ENCODE measurements at regions not wholly inside any gene's neighbourhood (a gene's known extent, or its start where the extent isn't known, plus 50 kb on each side); places are given as distances from the start of the nearest gene placed in this dataset.
"Not testable (repeated sequence)": the region's sequence is repeated elsewhere in the genome, so short reads cannot be mapped to it uniquely, and the experiment has no call there.

- H3K27ac ChIP-seq; intact Hi-C loops (cut with DNase I; ENCODE audit: low total_unique reads); H3K4me3 ChIP-seq; H3K4me1 ChIP-seq; H3K36me3 ChIP-seq; H3K27me3 ChIP-seq; DNase-seq: not testable (repeated sequence)
- peaks cover 0 to 42% (median 40%) of the 10 kb centered on the region in 3 donors for H3K9me3 ChIP-seq
Measured at GRCh38 chr21:10381687-10382060, 139.7 kb upstream of the TPTE start.

- H3K27ac ChIP-seq; H3K4me1 ChIP-seq; H3K4me3 ChIP-seq; intact Hi-C loops (cut with DNase I; ENCODE audit: low total_unique reads); DNase-seq; H3K27me3 ChIP-seq; H3K36me3 ChIP-seq: not testable (repeated sequence)
- H3K9me3 ChIP-seq = peaks cover 0 to 46% (median 40%) of the 10 kb centered on the region in 3 donors
Measured at GRCh38 chr21:10382135-10382534, 139.2 kb upstream of the TPTE start.

GRCh38 chr21:10382580-10382979 lies 138.8 kb upstream of the TPTE start:
- H3K9me3 ChIP-seq = peaks cover 0 to 46% (median 40%) of the 10 kb centered on the region in 3 donors
- intact Hi-C loops (cut with DNase I; ENCODE audit: low total_unique reads); H3K27me3 ChIP-seq; H3K4me1 ChIP-seq; H3K27ac ChIP-seq; H3K4me3 ChIP-seq; H3K36me3 ChIP-seq: not testable (repeated sequence)
- peak in 1 of 2 donors; percentile 53 for DNase-seq

GRCh38 chr21:10383571-10383970 lies 137.8 kb upstream of the TPTE start:
- peak in 1 of 2 donors; percentile 65 for DNase-seq
- H3K36me3 ChIP-seq; intact Hi-C loops (cut with DNase I; ENCODE audit: low total_unique reads); H3K27ac ChIP-seq; H3K4me1 ChIP-seq; H3K27me3 ChIP-seq; H3K4me3 ChIP-seq: not testable (repeated sequence)
- peaks cover 0 to 46% (median 44%) of the 10 kb centered on the region in 3 donors for H3K9me3 ChIP-seq

- H3K4me3 ChIP-seq; H3K4me1 ChIP-seq; intact Hi-C loops (cut with DNase I; ENCODE audit: low total_unique reads); H3K27me3 ChIP-seq; H3K36me3 ChIP-seq; H3K27ac ChIP-seq: not testable (repeated sequence)
- peak in 1 of 2 donors; percentile 63 for DNase-seq
- H3K9me3 ChIP-seq = peaks cover 0 to 44% (median 41%) of the 10 kb centered on the region in 3 donors
Measured at GRCh38 chr21:10384304-10384861, 137.0 kb upstream of the TPTE start.

GRCh38 chr21:10385202-10385601 lies 136.2 kb upstream of the TPTE start:
- H3K9me3 ChIP-seq = peaks cover 0 to 48% (median 34%) of the 10 kb centered on the region in 3 donors
- H3K27me3 ChIP-seq; H3K36me3 ChIP-seq; H3K27ac ChIP-seq; H3K4me1 ChIP-seq; H3K4me3 ChIP-seq; intact Hi-C loops (cut with DNase I; ENCODE audit: low total_unique reads): not testable (repeated sequence)
- peak in 1 of 2 donors; percentile 65 for DNase-seq

- intact Hi-C loops (cut with DNase I; ENCODE audit: low total_unique reads); H3K4me1 ChIP-seq; H3K27ac ChIP-seq; H3K36me3 ChIP-seq; H3K27me3 ChIP-seq; H3K4me3 ChIP-seq: not testable (repeated sequence)
- DNase-seq = peak in 1 of 2 donors; percentile 64
- peaks cover 0 to 43% (median 29%) of the 10 kb centered on the region in 3 donors for H3K9me3 ChIP-seq
Measured at GRCh38 chr21:10385898-10386527, 135.4 kb upstream of the TPTE start.

GRCh38 chr21:10387692-10388450 lies 133.5 kb upstream of the TPTE start:
- H3K36me3 ChIP-seq; H3K27me3 ChIP-seq; H3K4me3 ChIP-seq; H3K27ac ChIP-seq; DNase-seq; H3K4me1 ChIP-seq; intact Hi-C loops (cut with DNase I; ENCODE audit: low total_unique reads): not testable (repeated sequence)
- peaks cover 0 to 45% (median 17%) of the 10 kb centered on the region in 3 donors for H3K9me3 ChIP-seq

- H3K27ac ChIP-seq; H3K27me3 ChIP-seq; H3K4me3 ChIP-seq; H3K36me3 ChIP-seq; H3K4me1 ChIP-seq; intact Hi-C loops (cut with DNase I; ENCODE audit: low total_unique reads): not testable (repeated sequence)
- DNase-seq = peak in 1 of 2 donors; percentile 50
- H3K9me3 ChIP-seq = peaks cover 0 to 41% (median 17%) of the 10 kb centered on the region in 3 donors
Measured at GRCh38 chr21:10388625-10389024, 132.8 kb upstream of the TPTE start.

- H3K9me3 ChIP-seq = peaks cover 0 to 22% (median 4%) of the 10 kb centered on the region in 3 donors
- intact Hi-C loops (cut with DNase I; ENCODE audit: low total_unique reads); H3K4me1 ChIP-seq; H3K27me3 ChIP-seq; DNase-seq; H3K27ac ChIP-seq; H3K4me3 ChIP-seq; H3K36me3 ChIP-seq: not testable (repeated sequence)
Measured at GRCh38 chr21:10392301-10392700, 129.1 kb upstream of the TPTE start.

- H3K27me3 ChIP-seq; H3K4me1 ChIP-seq; intact Hi-C loops (cut with DNase I; ENCODE audit: low total_unique reads); H3K9me3 ChIP-seq; DNase-seq; H3K4me3 ChIP-seq; H3K27ac ChIP-seq; H3K36me3 ChIP-seq: not testable (repeated sequence)
Measured at GRCh38 chr21:10395963-10396362, 125.4 kb upstream of the TPTE start.

GRCh38 chr21:10397495-10397915 lies 123.9 kb upstream of the TPTE start:
- H3K27me3 ChIP-seq; H3K36me3 ChIP-seq; H3K27ac ChIP-seq; intact Hi-C loops (cut with DNase I; ENCODE audit: low total_unique reads); H3K4me3 ChIP-seq; H3K4me1 ChIP-seq: not testable (repeated sequence)
- H3K9me3 ChIP-seq = peaks cover 0 to 17% (median 11%) of the 10 kb centered on the region in 3 donors
- DNase-seq = peak in 1 of 2 donors; percentile 66

- H3K27me3 ChIP-seq; intact Hi-C loops (cut with DNase I; ENCODE audit: low total_unique reads); DNase-seq; H3K4me3 ChIP-seq; H3K36me3 ChIP-seq; H3K4me1 ChIP-seq; H3K27ac ChIP-seq: not testable (repeated sequence)
- peaks cover 0 to 24% (median 21%) of the 10 kb centered on the region in 3 donors for H3K9me3 ChIP-seq
Measured at GRCh38 chr21:10398692-10399489, 122.5 kb upstream of the TPTE start.
